Common myeloid progenitor, CD34-positive (primary cell): ENCODE measurements at regions not wholly inside any gene's neighbourhood (a gene's known extent, or its start where the extent isn't known, plus 50 kb on each side); places are given as distances from the start of the nearest gene placed in this dataset.

Experiments used
- CTCF ChIA-PET: fragments of 350-600 bp; sonication (Branson Sonifier 250); formaldehyde crosslinking; loops from one replicate; lab custom pipeline; 2021; ENCODE audit warnings: antibody characterized with exemption; lab: Charles Lee
- POLR2A ChIA-PET: fragments of 350-600 bp; sonication (Branson Sonifier 250); formaldehyde crosslinking; loops from one replicate; lab custom pipeline; 2021; ENCODE audit warnings: antibody characterized with exemption; lab: Charles Lee
- DNase-seq, 3 donors: peaks; one replicate each; pipeline versions ENCODE4 v3.0.0 to v3.0.0-alpha.2; 2013
- H3K27ac ChIP-seq, 2 experiments: 1 replicate in 1 of 2; 2 replicates in 1 of 2; pipeline ENCODE4 v1.7.0; 2013; ENCODE audit warnings: inconsistent platforms in 2 of 2, low read length in 2 of 2, mild to moderate bottlenecking in 2 of 2, low read depth in 1 of 2, moderate library complexity in 1 of 2; ENCODE audit not compliant: severe bottlenecking in 2 of 2, insufficient read depth in 1 of 2, poor library complexity in 1 of 2
- H3K27me3 ChIP-seq, 5 experiments: replicated peaks in 2 of 5; 1 replicate in 3 of 5; 2 replicates in 2 of 5; pipeline versions ENCODE4 v1.6.1 to v1.7.0; 2013; ENCODE audit warnings: low read length in 4 of 5, mild to moderate bottlenecking in 2 of 5, moderate library complexity in 2 of 5, inconsistent platforms in 1 of 5; ENCODE audit not compliant: insufficient read depth in 5 of 5, control insufficient read depth in 4 of 5
- H3K36me3 ChIP-seq, 4 experiments: 1 replicate in 2 of 4; 2 replicates in 2 of 4; pipeline versions ENCODE4 v1.6.1 to v1.7.0; 2013; ENCODE audit warnings: low read length in 3 of 4, control low read depth in 1 of 4, mild to moderate bottlenecking in 1 of 4; ENCODE audit not compliant: control insufficient read depth in 4 of 4, insufficient read depth in 4 of 4
- H3K4me1 ChIP-seq, 4 experiments: 1 replicate in 3 of 4; 2 replicates in 1 of 4; pipeline versions ENCODE4 v1.6.1 to v1.7.1; 2013; ENCODE audit warnings: low read length in 3 of 4, mild to moderate bottlenecking in 3 of 4, control low read depth in 1 of 4, inconsistent platforms in 1 of 4, moderate library complexity in 1 of 4; ENCODE audit not compliant: control insufficient read depth in 4 of 4, insufficient read depth in 4 of 4; ENCODE audit errors: control extremely low read depth in 1 of 4
- H3K4me3 ChIP-seq, 7 experiments: 1 replicate in 4 of 7; 2 replicates in 3 of 7; pipeline versions ENCODE4 v1.5.1 to v1.7.0; 2013; ENCODE audit warnings: mild to moderate bottlenecking in 7 of 7, low read length in 6 of 7, moderate library complexity in 6 of 7, inconsistent platforms in 2 of 7, low read depth in 2 of 7, control low read depth in 1 of 7; ENCODE audit not compliant: insufficient read depth in 4 of 7, control insufficient read depth in 1 of 7; ENCODE audit errors: extremely low read depth in 1 of 7
- H3K9me3 ChIP-seq, 5 experiments: 1 replicate in 4 of 5; 2 replicates in 1 of 5; pipeline versions ENCODE4 v1.6.1 to v1.7.1; 2013; ENCODE audit warnings: low read length in 4 of 5, mild to moderate bottlenecking in 2 of 5, inconsistent platforms in 1 of 5, low read depth in 1 of 5, moderate library complexity in 1 of 5; ENCODE audit not compliant: control insufficient read depth in 4 of 5, insufficient read depth in 2 of 5; ENCODE audit errors: control extremely low read depth in 1 of 5
- whole genome bisulfite sequencing: methylation state at CpG from one replicate; pipeline ENCODE4 v1.1.5; 2013; ENCODE audit not compliant: insufficient coverage; 5-methylcytosine and 5-hydroxymethylcytosine counted together

- POLR2A ChIA-PET = no interaction called here
- CTCF ChIA-PET = no interaction called here
- H3K27me3 ChIP-seq = no peaks in the 10 kb centered on the region
- no peaks in the 10 kb centered on the region for H3K4me1 ChIP-seq
- H3K36me3 ChIP-seq = no peaks in the 10 kb centered on the region
- no peak for DNase-seq
- no peaks in the 10 kb centered on the region for H3K9me3 ChIP-seq
- no peak overlapping the region for H3K27ac ChIP-seq
- H3K4me3 ChIP-seq = no peak overlapping the region
Observed at GRCh38 chr6:126419901-126420300, 80.0 kb downstream of the CENPW start.

- Histone ChIP-seq H3K9me3 (no peaks in the 10 kb centered on the region), H3K4me3 (no peak overlapping the region), H3K27me3 (no peaks in the 10 kb centered on the region), H3K36me3 (no peaks in the 10 kb centered on the region), H3K4me1 (no peaks in the 10 kb centered on the region), H3K27ac (no peak overlapping the region)
- POLR2A ChIA-PET = no interaction called here
- peak in 2 of 3 donors; percentile 1 to 6 for DNase-seq
- CTCF ChIA-PET = no interaction called here
- WGBS = 67% methylated on average over 1 of the region's 2 CpGs
Observed at GRCh38 chr6:126422912-126423311, 83.0 kb downstream of the CENPW start.

- ChIA-PET POLR2A (no interaction called here), CTCF (no interaction called here)
- Histone ChIP-seq H3K4me1 (no peaks in the 10 kb centered on the region), H3K27me3 (no peaks in the 10 kb centered on the region), H3K27ac (no peak overlapping the region), H3K36me3 (no peaks in the 10 kb centered on the region), H3K4me3 (no peak overlapping the region), H3K9me3 (no peaks in the 10 kb centered on the region)
- 100% methylated on average over 2 of the region's 3 CpGs for WGBS
- DNase-seq = no peak
Observed at GRCh38 chr6:126427713-126428112, 87.8 kb downstream of the CENPW start.

GRCh38 chr6:126429866-126430265 lies 90.0 kb downstream of the CENPW start:
- no peaks in the 10 kb centered on the region for H3K27me3 ChIP-seq
- H3K27ac ChIP-seq = no peak overlapping the region
- no CpG with 5 or more reads among the region's 1 CpG for WGBS
- H3K4me3 ChIP-seq = no peak overlapping the region
- POLR2A ChIA-PET = no interaction called here
- no peaks in the 10 kb centered on the region for H3K4me1 ChIP-seq
- no peak for DNase-seq
- CTCF ChIA-PET = no interaction called here
- H3K9me3 ChIP-seq = no peaks in the 10 kb centered on the region
- H3K36me3 ChIP-seq = no peaks in the 10 kb centered on the region

GRCh38 chr6:126432564-126432963 lies 92.6 kb downstream of the CENPW start:
- ChIA-PET CTCF (interaction anchor here (1.0 kb wide), 1 partner anchor 328 kb away, joined by 3 read pairs; no protein-coding TSS in a partner anchor), POLR2A (no interaction called here)
- Histone ChIP-seq H3K36me3 (no peaks in the 10 kb centered on the region), H3K27ac (no peak overlapping the region), H3K9me3 (no peaks in the 10 kb centered on the region), H3K27me3 (no peaks in the 10 kb centered on the region), H3K4me1 (no peaks in the 10 kb centered on the region), H3K4me3 (no peak overlapping the region)
- no peak for DNase-seq

- POLR2A ChIA-PET = no interaction called here
- Histone ChIP-seq H3K27ac (no peak overlapping the region), H3K4me1 (no peaks in the 10 kb centered on the region), H3K36me3 (no peaks in the 10 kb centered on the region), H3K27me3 (no peaks in the 10 kb centered on the region), H3K4me3 (no peak overlapping the region), H3K9me3 (no peaks in the 10 kb centered on the region)
- no peak for DNase-seq
- CTCF ChIA-PET = no interaction called here
Observed at GRCh38 chr6:126433927-126434326, 94.0 kb downstream of the CENPW start.

GRCh38 chr6:126437205-126437604 lies 97.3 kb downstream of the CENPW start:
- POLR2A ChIA-PET = no interaction called here
- no peak overlapping the region for H3K4me3 ChIP-seq
- no peaks in the 10 kb centered on the region for H3K36me3 ChIP-seq
- no peak for DNase-seq
- CTCF ChIA-PET = no interaction called here
- no peaks in the 10 kb centered on the region for H3K9me3 ChIP-seq
- no peaks in the 10 kb centered on the region for H3K27me3 ChIP-seq
- no peaks in the 10 kb centered on the region for H3K4me1 ChIP-seq
- no peak overlapping the region for H3K27ac ChIP-seq

- 100% methylated on average over 1 of the region's 1 CpG for WGBS
- POLR2A ChIA-PET = no interaction called here
- no peaks in the 10 kb centered on the region for H3K4me1 ChIP-seq
- H3K9me3 ChIP-seq = no peaks in the 10 kb centered on the region
- no peak overlapping the region for H3K4me3 ChIP-seq
- DNase-seq = no peak
- CTCF ChIA-PET = no interaction called here
- no peak overlapping the region for H3K27ac ChIP-seq
- H3K27me3 ChIP-seq = no peaks in the 10 kb centered on the region
- no peaks in the 10 kb centered on the region for H3K36me3 ChIP-seq
Observed at GRCh38 chr6:126439040-126439439, 99.1 kb downstream of the CENPW start.
